GM23248 (cell line): ENCODE measurements at regions not wholly inside any gene's neighbourhood (a gene's known extent, or its start where the extent isn't known, plus 50 kb on each side); places are given as distances from the start of the nearest gene placed in this dataset.
"Not testable (repeated sequence)": the region's sequence is repeated elsewhere in the genome, so short reads cannot be mapped to it uniquely, and the experiment has no call there.

Experiments
- EZH2 ChIP-seq: fragments of 200-600 bp; sonication (generic); IDR thresholded peaks from 2 replicates; pipeline ENCODE4 v1.6.1; 2018; ENCODE audit warnings: antibody characterized with exemption, mild to moderate bottlenecking; ENCODE audit not compliant: insufficient read depth, poor library complexity, severe bottlenecking
- EZH2phosphoT487 ChIP-seq: fragments of 200-600 bp; sonication (generic); IDR thresholded peaks from 2 replicates; pipeline ENCODE4 v1.6.1; 2018; ENCODE audit warnings: antibody characterized with exemption, moderate library complexity, mild to moderate bottlenecking, low read depth; ENCODE audit not compliant: insufficient read depth

- TF ChIP-seq EZH2, EZH2phosphoT487: not testable (repeated sequence)
These were observed 80.5 kb upstream of the ADORA2B start for GRCh38 chr17:15864472-15864871.
